ENCODE measurements at regions not wholly inside any gene's neighbourhood (a gene's known extent, or its start where the extent isn't known, plus 50 kb on each side); places are given as distances from the start of the nearest gene placed in this dataset.

DNA sequence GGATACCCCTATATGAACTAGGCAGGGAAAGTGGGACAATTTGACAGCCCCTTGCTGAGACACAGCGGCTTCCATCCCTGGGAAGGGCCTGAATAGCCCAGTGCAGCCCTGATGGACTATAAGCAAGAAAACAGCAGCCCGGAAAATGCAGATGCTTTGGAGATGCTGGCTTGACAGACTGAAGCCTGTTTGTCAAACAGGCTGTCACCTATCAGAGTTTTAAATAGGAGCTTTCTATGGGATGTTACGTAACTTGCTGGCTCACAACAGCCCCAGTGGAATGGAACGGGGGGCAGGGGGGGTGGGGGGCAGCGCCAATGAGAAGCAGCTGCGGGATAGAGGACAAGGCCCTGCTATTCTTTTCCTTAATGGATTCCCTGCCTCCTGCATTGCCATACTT lies 91.9 kb upstream of the NTM start:
- TF ChIP-seq, protein P1, sequence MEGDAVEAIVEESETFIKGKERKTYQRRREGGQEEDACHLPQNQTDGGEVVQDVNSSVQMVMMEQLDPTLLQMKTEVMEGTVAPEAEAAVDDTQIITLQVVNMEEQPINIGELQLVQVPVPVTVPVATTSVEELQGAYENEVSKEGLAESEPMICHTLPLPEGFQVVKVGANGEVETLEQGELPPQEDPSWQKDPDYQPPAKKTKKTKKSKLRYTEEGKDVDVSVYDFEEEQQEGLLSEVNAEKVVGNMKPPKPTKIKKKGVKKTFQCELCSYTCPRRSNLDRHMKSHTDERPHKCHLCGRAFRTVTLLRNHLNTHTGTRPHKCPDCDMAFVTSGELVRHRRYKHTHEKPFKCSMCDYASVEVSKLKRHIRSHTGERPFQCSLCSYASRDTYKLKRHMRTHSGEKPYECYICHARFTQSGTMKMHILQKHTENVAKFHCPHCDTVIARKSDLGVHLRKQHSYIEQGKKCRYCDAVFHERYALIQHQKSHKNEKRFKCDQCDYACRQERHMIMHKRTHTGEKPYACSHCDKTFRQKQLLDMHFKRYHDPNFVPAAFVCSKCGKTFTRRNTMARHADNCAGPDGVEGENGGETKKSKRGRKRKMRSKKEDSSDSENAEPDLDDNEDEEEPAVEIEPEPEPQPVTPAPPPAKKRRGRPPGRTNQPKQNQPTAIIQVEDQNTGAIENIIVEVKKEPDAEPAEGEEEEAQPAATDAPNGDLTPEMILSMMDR (IDR thresholded peaks at IDR 0.05; ENCODE audit: borderline replicate concordance, control extremely low read depth, extremely low read depth, insufficient read depth, missing control alignments), result no peak
- no peak for DNase-seq (ENCODE audit: low spot score)
- in situ Hi-C loops (cut with MboI; ENCODE audit: low sequenced_read_pairs, unreplicated experiment), result no loop called here

DNA sequence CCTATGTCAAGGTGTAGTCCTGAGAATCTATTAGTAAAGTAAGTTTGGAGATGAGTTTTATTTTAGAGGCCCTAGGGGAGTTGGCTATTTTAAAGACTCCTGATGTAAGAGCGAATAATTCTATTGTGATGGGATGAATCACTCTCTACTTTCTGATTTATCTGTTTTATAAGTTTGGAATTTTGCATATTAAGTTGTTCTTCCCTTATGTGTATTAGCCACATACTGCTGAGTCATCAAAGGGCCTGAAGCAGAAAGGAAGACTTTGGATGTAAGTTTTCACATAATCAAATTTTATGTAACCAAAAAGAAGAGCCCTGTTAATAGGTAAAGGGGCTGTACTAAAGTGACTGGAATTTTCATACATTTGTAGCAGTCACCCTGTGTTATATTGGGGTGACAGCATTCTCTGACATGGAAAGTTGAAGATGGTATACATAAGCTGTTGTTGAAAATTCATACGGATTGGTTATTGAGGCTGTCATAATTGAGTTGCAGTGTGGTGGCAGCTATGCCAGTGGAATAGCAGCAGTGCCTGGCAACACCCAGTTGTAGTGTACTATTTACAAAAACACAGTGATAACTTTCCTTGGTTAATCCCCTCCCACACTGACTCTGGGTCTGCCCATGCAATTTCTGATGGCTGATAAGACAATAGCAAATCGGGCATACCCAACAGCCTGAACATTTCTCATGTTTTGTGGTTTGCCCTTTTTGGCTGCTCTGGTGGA lies 90.6 kb upstream of the NTM start:
- in situ Hi-C loops (cut with MboI; ENCODE audit: low sequenced_read_pairs, unreplicated experiment), result no loop called here
- TF ChIP-seq, protein P1 (IDR thresholded peaks at IDR 0.05; ENCODE audit: borderline replicate concordance, control extremely low read depth, extremely low read depth, insufficient read depth, missing control alignments), result no peak
- DNase-seq (ENCODE audit: low spot score), result no peak

DNA sequence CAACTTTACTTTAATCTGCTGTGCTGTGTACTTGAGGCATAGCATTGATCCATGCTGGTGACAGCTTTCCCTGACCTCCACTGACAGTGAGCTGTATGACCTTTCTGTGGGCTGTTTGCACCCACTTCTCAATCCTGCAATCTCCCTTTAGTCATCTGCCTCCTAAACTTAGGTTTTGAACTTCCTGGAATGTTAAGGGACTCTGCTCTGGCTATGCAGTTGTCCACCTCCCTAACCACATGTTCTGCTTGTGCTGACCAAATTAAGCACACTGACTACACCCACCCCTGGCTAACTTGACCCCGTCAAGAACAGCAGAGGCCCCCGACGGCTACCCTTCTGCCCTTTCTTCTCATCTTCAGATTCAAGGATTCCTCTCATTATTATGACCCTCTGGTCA lies 89.1 kb upstream of the NTM start:
- TF ChIP-seq, protein P1 (IDR thresholded peaks at IDR 0.05; ENCODE audit: borderline replicate concordance, control extremely low read depth, extremely low read depth, insufficient read depth, missing control alignments), result no peak
- no peak for DNase-seq (ENCODE audit: low spot score)
- in situ Hi-C loops (cut with MboI; ENCODE audit: low sequenced_read_pairs, unreplicated experiment), result no loop called here

DNA sequence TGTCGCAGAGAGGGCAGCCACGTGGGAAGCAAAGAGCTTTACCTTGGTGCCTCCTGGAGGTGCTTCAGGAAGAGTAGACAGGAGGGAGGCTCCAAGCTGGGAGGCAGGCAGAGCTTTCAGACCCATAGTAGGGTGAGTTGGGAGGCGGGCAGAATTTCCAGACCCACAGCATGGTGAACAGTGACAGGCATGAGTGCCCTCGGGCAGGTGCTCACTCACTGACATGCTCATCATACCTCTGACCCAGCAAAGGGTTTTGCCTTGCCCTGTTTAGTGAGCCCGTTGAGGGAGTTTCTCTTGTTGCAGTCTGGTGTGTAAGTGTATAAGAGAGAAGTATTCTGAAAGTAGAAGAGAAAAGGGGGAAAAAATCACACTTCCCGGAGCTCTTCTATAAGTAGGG lies 86.4 kb upstream of the NTM start:
- TF ChIP-seq, protein P1 (IDR thresholded peaks at IDR 0.05; ENCODE audit: borderline replicate concordance, control extremely low read depth, extremely low read depth, insufficient read depth, missing control alignments), result no peak
- in situ Hi-C loops (cut with MboI; ENCODE audit: low sequenced_read_pairs, unreplicated experiment), result no loop called here
- DNase-seq (ENCODE audit: low spot score), result no peak

DNA sequence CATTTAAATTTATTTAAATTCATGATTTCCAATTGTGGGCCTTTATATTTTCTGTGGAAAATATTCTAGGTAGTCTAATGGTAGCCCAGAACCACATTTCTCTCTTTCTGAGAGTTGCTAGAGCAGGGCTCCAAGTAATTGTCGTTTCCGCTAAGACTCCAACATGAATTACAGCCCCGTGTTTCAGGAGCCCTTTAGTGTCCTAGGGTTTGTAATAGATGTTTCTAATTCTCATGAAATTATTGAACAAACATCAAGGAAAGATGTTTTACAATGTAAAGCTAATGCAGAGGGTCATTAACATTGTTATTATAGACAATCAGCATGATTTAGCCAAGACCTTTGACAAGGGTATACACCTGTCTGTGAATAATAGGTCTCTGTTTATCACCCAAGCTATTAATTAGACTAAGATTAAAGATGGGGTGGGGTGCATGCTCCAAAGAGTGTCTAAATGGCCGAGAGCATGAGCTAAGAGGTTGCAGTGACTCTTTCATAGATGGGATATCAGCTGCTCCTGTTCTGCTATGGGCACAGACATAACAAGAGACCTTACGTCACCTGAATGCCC lies 81.8 kb upstream of the NTM start:
- in situ Hi-C loops (cut with MboI; ENCODE audit: low sequenced_read_pairs, unreplicated experiment), result no loop called here
- no peak for DNase-seq (ENCODE audit: low spot score)
- TF ChIP-seq, protein P1 (IDR thresholded peaks at IDR 0.05; ENCODE audit: borderline replicate concordance, control extremely low read depth, extremely low read depth, insufficient read depth, missing control alignments), result no peak

DNA sequence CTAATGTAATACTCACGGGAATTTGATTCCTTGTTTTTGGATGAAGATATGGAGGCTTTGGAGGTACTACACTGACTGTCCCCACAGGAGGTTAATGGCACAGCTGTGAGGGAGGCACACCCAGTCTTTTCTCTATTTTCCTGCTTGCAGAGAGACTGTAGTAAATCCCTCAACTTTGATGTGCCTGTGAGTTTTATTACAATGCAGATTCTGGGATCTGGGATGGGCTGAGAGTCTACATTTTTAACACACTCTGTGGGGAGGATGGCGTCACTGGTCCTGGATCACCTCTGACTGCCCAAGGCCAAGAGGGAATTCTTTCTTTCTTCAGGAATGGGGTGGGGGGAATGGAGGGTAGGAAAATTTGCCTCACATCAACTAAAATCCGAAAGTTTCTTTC lies 80.2 kb upstream of the NTM start:
- no peak for DNase-seq (ENCODE audit: low spot score)
- TF ChIP-seq, protein P1 (IDR thresholded peaks at IDR 0.05; ENCODE audit: borderline replicate concordance, control extremely low read depth, extremely low read depth, insufficient read depth, missing control alignments), result no peak
- in situ Hi-C loops (cut with MboI; ENCODE audit: low sequenced_read_pairs, unreplicated experiment), result no loop called here

All from GM13976 (cell line).